Fibroblast of pulmonary artery (primary cell): ENCODE measurements at regions not wholly inside any gene's neighbourhood (a gene's known extent, or its start where the extent isn't known, plus 50 kb on each side); places are given as distances from the start of the nearest gene placed in this dataset.

Experiments
- DNase-seq: peaks from one replicate; pipeline ENCODE4 v3.0.0-alpha.2; 2010; ENCODE audit warnings: low read depth
- H3K4me3 ChIP-seq: replicated peaks from 2 replicates; pipeline ENCODE4 v1.5.1; 2011; ENCODE audit warnings: low read depth, mild to moderate bottlenecking, control low read depth, low read length, moderate library complexity
- TF ChIP-seq, protein P1 (sequence below): IDR thresholded peaks from 2 replicates; pipeline ENCODE4 v1.5.1; 2011; ENCODE audit warnings: mild to moderate bottlenecking, control low read depth, low read length, inconsistent platforms; ENCODE audit errors: missing control alignments

DNA sequence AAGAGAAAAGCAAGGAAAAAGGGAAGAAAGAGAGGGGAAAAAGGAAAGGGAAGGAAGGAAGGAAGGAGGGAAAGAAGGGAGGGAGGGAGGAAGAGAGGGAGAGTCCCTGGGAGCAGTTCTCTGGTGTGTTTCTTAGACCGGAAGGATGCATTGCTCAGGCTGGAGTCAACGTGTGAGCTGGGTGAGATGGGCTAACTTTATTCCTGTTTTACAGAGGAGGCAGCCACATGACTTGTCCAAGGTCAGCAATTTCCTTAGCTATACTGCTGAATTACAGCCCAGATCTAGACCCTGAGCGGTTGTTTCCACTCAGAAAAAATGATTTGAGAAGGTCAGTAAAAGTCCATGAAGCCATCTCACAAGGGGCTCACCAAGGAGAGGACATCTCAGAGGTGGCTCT is 86.6 kb upstream of the APCDD1 start:
- H3K4me3 ChIP-seq: no peak overlapping the region
- no peak for DNase-seq
- TF ChIP-seq, protein P1, sequence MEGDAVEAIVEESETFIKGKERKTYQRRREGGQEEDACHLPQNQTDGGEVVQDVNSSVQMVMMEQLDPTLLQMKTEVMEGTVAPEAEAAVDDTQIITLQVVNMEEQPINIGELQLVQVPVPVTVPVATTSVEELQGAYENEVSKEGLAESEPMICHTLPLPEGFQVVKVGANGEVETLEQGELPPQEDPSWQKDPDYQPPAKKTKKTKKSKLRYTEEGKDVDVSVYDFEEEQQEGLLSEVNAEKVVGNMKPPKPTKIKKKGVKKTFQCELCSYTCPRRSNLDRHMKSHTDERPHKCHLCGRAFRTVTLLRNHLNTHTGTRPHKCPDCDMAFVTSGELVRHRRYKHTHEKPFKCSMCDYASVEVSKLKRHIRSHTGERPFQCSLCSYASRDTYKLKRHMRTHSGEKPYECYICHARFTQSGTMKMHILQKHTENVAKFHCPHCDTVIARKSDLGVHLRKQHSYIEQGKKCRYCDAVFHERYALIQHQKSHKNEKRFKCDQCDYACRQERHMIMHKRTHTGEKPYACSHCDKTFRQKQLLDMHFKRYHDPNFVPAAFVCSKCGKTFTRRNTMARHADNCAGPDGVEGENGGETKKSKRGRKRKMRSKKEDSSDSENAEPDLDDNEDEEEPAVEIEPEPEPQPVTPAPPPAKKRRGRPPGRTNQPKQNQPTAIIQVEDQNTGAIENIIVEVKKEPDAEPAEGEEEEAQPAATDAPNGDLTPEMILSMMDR: no peak

DNA sequence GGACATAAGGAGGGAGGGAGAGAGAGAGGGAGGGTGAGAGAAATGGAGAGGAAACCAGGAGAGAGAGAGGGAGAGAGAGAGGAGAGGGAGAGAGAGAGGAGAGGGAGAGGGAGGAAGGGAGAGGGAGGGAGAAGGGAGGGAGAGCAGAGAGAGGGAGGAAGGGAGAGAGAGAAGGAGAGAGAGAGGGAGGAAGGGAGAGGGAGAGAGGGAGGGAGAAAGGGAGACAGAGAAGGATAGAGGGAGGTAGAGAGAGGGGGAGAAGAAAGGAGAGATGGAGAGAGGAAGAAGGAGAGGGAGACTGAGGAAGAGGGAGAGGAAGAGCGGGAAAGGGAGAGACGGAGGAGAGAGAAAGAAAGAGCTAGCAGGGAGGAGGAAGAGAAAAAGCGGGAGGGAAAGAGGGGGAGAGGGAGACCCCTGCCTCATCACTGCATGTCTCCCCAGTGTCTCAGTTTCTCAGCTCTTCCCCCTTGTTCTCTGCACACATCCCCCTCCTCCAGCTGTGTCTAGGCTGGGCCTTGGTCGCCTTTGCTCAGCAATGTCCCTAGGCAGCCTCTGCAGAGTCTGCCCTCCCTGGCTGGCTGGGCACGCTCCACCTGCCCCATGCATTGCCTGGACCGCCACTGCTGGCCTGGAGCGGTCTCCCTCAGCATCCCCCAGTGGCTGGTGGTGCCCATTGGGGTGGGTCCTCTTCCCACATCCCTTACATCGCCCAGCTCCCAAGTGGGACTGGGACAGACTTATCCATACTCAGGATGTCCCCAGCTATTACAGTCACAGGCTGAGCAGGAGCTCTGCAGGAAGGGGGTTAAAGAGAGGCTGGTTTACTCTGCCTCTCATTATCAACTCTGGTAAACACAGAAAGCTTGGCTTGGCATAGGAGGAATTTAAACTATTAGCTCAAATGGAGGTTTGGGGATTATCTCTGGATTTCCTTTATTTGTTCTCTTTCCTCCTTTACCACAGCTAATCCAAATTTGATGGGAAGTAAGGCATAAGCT is 85.7 kb upstream of the APCDD1 start:
- no peak overlapping the region for H3K4me3 ChIP-seq
- DNase-seq: no peak
- TF ChIP-seq, protein P1: no peak

DNA sequence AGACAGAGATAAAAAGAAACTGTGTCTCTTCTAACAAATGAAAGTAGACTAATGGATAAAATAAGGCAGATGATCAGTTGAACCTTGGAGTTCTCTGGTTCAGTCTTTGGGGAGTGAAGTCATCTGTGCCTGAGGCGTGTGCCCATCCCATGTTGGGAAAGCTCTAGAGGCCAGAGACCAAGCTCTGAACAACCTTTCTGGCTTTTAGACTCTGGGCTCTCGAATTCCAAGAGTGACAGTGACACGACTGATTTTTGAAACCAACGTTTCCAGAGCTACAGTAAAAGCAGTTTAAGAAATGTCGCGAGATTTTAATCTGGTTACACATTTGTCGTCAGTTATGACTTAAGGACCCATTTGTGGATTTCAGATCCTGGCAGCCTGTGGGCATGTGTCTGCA is 83.7 kb upstream of the APCDD1 start:
- TF ChIP-seq, protein P1: no peak
- DNase-seq: no peak
- no peak overlapping the region for H3K4me3 ChIP-seq

GRCh38 chr18:10371165-10371564 is 83.3 kb upstream of the APCDD1 start:
- TF ChIP-seq, protein P1: no peak
- H3K4me3 ChIP-seq: no peak overlapping the region
- DNase-seq: no peak

GRCh38 chr18:10374195-10374594 is 80.2 kb upstream of the APCDD1 start:
- no peak for DNase-seq
- TF ChIP-seq, protein P1: no peak
- no peak overlapping the region for H3K4me3 ChIP-seq

DNA sequence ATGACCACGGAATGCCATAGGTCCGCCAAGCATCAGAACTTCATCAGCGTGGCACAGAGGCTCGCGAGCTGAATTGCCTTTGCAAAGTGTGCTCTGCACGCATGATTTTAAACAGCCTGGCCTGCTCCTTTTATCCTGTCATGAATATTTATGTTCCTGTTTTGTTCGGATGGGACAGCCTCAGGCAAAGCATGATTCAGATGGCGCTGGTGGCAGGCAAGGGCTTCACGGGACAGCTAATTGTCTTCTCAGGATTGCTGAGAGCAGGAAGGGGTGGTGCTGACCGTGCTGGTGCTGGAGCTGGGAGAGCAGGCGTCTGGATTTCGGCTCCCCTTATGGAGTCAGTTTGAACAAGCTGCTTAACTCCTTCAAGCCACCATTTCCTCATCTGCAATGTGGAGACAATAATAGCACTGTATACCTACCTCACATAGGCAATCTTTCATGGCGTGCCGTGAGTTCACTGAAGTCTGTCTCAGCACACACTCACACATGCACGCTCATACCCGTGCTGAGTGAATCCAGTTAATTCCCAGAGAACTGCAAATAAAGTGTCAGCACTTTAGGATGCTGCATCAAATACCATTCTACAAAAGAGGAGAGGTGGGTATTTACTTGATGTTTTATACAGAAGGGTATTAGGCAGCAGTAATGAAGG is 79.7 kb upstream of the APCDD1 start:
- H3K4me3 ChIP-seq: no peak overlapping the region
- no peak for DNase-seq
- TF ChIP-seq, protein P1: no peak
